ENCODE measurements at regions not wholly inside any gene's neighbourhood (a gene's known extent, or its start where the extent isn't known, plus 50 kb on each side); places are given as distances from the start of the nearest gene placed in this dataset.

- DNase-seq, result no peak
Measured at GRCh38 chr13:103255587-103256301, 189.5 kb upstream of the SLC10A2 start.

DNA sequence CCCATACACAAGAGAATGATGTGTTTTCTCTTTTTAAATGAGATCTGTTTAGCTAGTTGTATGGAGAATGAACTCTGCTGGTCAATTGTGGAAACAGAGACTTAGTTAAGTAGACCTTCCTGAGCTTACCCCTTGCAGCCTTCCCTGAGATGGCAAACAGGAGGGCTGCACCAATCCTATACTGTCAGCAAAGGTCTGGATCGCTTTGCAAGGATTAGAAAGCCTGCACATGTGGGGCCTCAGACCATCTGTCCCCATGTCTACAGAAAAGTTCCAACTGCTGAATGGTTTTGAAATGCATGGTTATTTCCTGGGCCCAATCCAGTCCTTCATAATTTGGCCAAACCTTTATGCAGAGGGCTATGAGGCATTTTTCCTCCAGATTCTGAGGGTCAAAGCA is 183.9 kb upstream of the SLC10A2 start:
- no peak for DNase-seq

DNA sequence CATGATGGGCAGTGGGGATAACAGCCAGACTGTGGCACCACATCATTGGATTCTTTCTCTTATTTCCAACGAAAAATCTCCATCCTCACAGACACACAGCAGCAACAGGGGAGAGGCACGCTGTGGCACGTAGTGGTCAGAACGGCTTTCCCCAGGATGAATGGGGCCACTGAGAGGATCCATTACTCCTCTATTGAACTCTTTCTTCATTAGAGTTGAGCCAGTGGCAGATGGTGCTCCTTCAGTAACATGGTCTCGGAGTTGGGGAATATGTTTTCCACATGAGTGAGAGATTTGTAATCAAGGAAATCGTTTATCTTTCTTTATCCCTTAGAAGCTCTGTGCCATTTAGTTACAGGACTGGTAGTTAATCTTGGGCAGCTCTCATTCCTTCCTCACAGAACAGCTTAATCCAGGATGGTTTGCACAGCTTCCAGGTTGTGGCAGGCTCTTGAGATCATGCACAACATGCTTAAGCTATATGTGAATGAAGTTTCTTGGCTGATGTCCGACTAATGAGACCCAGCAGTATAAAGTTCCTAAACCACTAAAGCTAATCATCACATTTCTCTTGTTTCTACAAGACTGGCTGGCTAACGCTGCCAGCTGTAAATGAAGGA is 180.5 kb upstream of the SLC10A2 start:
- no peak for DNase-seq

GRCh38 chr13:103243495-103243894 is 177.3 kb upstream of the SLC10A2 start:
- no peak for DNase-seq

GRCh38 chr13:103238441-103238840 is 172.2 kb upstream of the SLC10A2 start:
- no peak for DNase-seq

- no peak for DNase-seq
Measured at GRCh38 chr13:103236213-103236612, 170.0 kb upstream of the SLC10A2 start.

GRCh38 chr13:103229674-103230073 is 163.5 kb upstream of the SLC10A2 start:
- DNase-seq, result no peak

DNA sequence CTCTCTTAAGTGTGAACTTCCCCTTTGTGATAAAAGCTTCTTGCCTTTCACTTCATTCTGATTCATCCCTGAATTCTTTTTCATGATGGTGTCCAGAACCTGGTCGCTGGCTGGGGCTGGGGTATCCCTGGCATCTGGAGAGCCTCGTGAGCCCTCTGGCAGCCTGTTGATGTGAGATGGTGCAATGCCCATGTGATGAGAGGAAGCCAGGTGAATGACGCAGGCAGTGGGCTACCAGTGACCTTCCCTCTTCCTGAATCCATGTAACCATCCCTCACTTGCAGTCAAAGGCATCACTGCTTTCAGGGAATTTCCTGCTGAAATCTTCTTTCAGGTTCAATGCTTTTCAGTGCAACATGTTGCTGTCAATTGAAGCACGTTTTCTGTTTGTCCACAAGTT is 158.6 kb upstream of the SLC10A2 start:
- no peak for DNase-seq

GRCh38 chr13:103222683-103223082 is 156.5 kb upstream of the SLC10A2 start:
- no peak for DNase-seq

- no peak for DNase-seq
Measured at GRCh38 chr13:103218253-103218652, 152.0 kb upstream of the SLC10A2 start.

DNA sequence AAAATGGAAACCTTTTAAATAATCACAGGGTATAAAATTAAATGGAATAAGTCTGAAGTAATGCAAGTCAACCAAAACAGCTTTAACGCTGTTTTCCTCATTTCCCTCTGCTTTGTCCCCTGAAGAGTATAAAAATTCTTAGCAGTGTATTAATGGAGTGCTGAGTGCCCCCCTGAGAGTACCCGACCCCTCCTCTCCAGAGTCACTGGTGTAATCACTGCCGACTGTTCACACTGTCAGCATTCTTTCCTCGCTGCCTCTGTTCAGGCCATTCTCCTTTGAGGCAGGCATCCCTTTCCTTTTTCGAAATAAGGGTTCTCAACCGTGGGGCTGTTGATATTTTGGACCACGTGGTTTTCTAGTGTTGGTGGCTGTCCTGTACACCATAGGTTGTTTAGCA is 146.9 kb upstream of the SLC10A2 start:
- DNase-seq, result no peak

DNA sequence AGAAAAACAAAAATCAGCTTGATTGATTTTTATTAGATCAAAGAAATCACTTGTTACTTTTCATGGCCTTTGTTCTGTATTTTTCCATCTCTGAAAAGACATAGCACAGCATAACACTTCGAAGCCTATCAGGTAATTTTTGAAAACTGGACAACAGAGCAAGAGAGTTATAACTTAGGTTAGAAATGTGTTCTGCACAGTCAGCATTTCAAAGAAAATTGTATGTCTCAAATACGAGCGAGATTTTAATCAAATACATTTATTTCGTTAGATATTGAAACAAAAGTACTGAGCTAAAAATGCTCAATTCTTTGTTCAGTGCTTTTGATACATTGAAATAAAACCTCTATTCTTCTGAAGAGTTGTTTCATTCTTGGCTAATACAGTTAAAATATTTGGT is 144.1 kb upstream of the SLC10A2 start:
- no peak for DNase-seq

GRCh38 chr13:103203735-103204330 is 137.6 kb upstream of the SLC10A2 start:
- DNase-seq, result no peak

DNA sequence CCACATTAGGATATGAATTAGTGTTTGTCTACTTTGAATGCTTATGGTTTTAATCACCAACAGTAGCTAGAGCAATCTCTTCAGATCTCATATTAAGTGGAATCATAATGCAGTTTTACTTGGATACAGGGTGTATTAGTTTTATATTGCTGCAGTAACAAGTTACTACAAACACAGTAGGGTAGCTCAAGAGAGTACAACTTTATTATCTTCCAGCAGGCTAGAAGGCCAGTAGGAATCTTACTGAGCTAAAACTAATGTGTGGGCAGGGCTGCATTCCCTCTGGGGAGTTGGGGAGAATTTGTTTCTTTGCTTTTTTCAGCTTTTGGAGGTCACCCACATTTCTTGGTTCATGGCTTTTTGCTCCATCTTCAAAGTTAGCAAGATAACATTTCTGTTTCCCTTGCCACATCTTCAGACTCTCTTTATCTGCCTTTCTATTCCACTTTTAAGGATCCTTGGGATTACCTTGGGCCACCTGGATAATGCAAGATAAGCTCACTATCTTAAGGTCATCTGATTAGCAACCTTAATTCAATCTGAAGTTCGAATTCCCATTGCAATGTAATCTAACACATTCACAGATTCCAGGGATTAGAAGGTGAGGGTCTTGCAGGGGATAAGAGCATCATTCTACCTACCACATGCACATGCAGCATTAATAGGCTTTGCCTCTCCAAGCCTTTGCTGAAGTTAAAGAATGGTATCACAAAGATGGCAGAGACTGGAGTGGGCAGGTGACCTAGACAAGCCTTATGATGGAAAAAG is 134.1 kb upstream of the SLC10A2 start:
- no peak for DNase-seq

DNA sequence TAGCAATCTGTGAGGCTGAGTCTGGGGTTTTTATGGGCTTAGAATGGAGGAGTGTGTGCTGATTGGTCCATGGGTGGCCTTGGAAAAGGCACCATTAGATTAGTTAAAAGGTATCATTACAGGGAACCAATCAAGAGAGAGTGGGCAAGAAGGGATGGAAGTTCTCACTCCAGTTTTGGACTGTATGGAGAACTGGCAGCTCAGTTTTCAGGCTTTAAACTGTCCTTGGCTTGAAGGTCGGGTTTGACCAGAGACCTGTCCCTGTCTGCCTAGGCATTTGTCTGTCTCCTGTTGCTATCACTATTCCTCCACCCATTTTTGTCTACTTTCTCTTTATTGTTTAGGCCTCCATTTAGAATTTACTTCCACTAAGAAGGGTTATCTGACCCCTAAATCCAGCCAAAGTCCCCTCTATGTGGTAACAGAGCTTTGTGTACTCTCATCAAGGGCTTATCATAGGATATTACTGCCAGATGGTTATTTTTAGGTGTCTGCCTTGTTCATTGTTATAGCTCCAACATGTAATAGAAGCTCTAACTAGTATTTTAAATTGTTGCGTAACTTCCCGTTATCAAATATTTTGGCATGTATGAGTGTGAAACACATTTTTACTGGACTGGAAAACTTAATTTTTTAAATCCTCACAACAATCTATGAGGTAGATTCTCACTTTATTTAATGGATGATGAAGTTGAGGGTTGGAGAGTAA is 133.3 kb upstream of the SLC10A2 start:
- DNase-seq, result no peak

DNA sequence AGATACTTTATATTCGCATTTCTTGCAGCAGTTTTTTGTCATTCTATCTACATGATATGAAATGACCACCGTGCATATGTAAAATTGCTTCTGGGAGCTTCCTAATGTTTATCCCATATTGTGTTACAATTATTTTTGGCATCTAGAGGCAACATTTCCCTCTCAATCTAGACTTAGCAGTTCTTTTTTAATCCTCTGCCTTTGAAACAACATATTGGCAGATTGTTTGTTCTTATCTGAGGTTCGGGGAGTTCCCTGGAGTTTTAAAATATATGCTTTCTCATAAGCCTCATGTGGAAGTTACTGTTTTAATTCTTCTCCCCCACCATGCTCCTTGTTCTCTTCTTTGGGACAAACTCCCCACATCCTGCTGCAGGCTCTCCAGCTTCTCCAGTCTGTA is 130.1 kb upstream of the SLC10A2 start:
- DNase-seq, result no peak

DNA sequence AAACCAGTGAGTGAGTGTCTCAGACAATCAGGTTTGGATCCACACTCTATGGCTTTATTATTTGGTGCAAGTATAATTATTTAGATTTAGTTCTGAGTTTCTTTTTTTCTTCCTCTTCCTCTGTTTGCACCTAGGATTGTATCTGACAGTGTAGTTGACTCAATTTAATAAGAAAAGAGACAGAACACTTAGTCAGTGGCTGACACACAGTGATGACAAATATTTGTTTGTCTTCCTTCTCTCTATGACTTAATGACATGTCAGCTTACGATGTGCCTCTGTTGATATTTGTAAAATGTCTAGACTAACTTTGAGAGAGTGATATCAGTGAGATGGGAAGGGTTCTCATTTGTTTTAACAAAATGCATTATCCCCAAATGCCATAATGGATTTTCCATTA is 129.5 kb upstream of the SLC10A2 start:
- DNase-seq, result no peak

- DNase-seq, result no peak
Measured at GRCh38 chr13:103194871-103195270, 128.7 kb upstream of the SLC10A2 start.

DNA sequence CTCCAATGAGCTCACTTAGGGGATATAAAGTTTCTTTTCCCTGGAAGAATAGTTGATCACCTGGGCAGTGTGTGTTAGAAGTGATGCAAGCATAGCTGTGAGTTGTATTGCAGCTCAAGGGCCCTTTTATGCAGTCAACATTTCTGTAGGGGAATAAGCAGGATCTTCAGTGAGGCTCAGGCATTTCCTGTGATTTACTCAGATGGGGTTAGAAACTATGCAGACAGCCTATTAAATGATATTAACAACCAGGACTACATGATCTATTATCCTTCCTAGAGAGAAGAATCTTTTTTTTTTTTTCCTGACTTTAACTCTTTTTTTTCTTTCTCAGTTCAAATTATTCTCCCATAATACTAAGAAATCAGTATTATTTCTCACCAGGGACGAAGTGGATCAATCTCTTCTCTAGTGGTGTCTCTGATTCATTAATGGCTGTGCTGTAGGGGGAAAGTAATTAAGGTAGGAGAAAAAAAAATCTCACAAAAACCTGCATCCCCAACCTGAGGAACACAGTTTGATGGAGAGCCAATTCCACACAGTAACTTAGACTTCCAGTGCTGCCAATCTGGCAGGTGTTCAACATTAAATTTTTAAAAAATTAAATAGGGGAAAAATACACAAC is 126.4 kb upstream of the SLC10A2 start:
- no peak for DNase-seq

GRCh38 chr13:103190841-103191240 is 124.6 kb upstream of the SLC10A2 start:
- no peak for DNase-seq

DNA sequence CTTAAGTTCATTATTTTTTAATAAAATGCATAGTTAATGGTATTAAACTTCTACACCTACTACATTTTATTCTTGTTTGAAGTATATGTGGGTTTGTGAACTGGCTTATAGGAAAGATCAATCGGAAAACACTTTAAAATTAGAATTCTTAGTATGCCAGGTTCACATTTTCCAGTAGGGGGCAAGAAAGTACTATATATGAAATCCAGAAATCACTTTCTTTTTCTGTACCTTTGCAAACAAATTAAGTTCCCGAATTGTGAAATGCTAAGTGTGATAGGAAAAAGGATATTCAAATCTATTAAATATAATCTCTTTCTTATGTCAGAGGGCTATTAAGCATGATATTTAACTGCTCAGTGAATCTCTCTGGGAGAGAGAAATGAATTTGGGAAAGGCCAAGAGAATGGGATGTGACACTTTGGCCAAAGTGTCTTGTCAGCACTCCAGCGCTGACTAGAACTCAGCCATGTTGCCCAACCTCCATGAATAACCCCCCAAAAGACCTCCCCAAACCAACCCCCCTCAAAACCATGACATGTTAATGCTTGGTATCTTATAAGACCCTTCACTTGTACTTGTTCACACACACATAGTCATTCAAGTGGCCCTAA is 122.6 kb upstream of the SLC10A2 start:
- DNase-seq, result peak; percentile 7

DNA sequence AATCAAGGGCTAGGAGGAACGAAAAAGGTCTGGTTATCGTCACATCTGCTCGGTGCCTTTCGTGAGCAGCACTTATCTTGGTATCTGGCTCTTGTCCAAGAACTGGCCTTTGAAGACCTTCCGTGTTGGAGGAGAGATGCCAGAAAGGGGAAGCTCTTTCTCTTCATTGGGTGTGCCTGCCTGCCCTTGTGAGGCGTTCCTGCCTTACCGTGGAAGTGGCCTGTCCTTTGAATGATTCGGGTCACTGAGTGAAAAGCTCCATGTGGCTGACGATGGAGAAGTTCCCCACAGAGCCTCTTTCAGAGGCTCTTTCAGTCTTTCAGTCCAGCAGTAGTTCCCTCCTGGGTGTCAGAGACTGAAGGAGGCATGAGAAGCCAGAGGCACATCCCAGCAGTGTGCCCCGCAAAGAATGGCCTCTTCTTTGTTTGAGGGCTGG is 121.5 kb upstream of the SLC10A2 start:
- DNase-seq, result peak; percentile 60
